ENCODE measurements at regions not wholly inside any gene's neighbourhood (a gene's known extent, or its start where the extent isn't known, plus 50 kb on each side); places are given as distances from the start of the nearest gene placed in this dataset.
A peak's percentile ranks its signal among the peaks of the same experiment; 100 is the strongest.

GRCh38 chr7:24341691-24342413 lies 57.9 kb downstream of the NPY start:
- no peak for TF ChIP-seq CTCF (IDR thresholded peaks at IDR 0.05; ENCODE audit: unreplicated experiment)
- ChIA-PET CTCF (interaction anchor here (0.8 to 1.4 kb wide), 2 partner anchors 39 to 478 kb away, joined by 3 read pairs; no protein-coding TSS in a partner anchor), POLR2A (no interaction called here)
- Mint-ChIP-seq H3K9me3 (ENCODE audit: unreplicated experiment) (no peaks in the 10 kb centered on the region), H3K27me3 (ENCODE audit: insufficient read depth, unreplicated experiment) (no peaks in the 10 kb centered on the region), H3K4me1 (ENCODE audit: insufficient read depth, unreplicated experiment) (no peaks in the 10 kb centered on the region), H3K4me3 (ENCODE audit: unreplicated experiment) (no peak overlapping the region), H3K27ac (ENCODE audit: low read depth, unreplicated experiment) (no peak overlapping the region), H3K36me3 (ENCODE audit: insufficient read depth, unreplicated experiment) (no peaks in the 10 kb centered on the region)
- peak; percentile 41 for DNase-seq (ENCODE audit: unreplicated experiment)
- intact Hi-C loops (cut with micrococcal nuclease), result no loop called here
- no TSS peak for BruUV-seq (replicated peaks)

GRCh38 chr7:24343614-24344013 lies 59.6 kb downstream of the NPY start:
- no TSS peak for BruUV-seq (replicated peaks)

GRCh38 chr7:24346129-24346528 lies 62.1 kb downstream of the NPY start:
- BruUV-seq (replicated peaks), result no TSS peak
- POLR2A ChIA-PET, result interaction anchor here (0.7 to 1.1 kb wide), 3 partner anchors 15 to 27 kb away, joined by 4 to 5 read pairs (median 4); no protein-coding TSS in a partner anchor

More at GRCh38 chr7:24343614-24344013, 59.6 kb downstream of the NPY start:
- intact Hi-C loops (cut with micrococcal nuclease), result no loop called here
- no peaks in the 10 kb centered on the region for H3K27me3 Mint-ChIP-seq (ENCODE audit: insufficient read depth, unreplicated experiment)
- TF ChIP-seq CTCF (IDR thresholded peaks at IDR 0.05; ENCODE audit: unreplicated experiment), result no peak
- no peaks in the 10 kb centered on the region for H3K36me3 Mint-ChIP-seq (ENCODE audit: insufficient read depth, unreplicated experiment)
- ChIA-PET CTCF (no interaction called here), POLR2A (no interaction called here)
- H3K4me1 Mint-ChIP-seq (ENCODE audit: insufficient read depth, unreplicated experiment), result no peaks in the 10 kb centered on the region
- H3K4me3 Mint-ChIP-seq (ENCODE audit: unreplicated experiment), result no peak overlapping the region
- no peak for DNase-seq (ENCODE audit: unreplicated experiment)
- no peaks in the 10 kb centered on the region for H3K9me3 Mint-ChIP-seq (ENCODE audit: unreplicated experiment)
- no peak overlapping the region for H3K27ac Mint-ChIP-seq (ENCODE audit: low read depth, unreplicated experiment)

More at GRCh38 chr7:24346129-24346528, 62.1 kb downstream of the NPY start:
- CTCF ChIA-PET, result interaction anchor here (0.7 to 1.1 kb wide), 3 partner anchors 28 to 112 kb away, joined by 3 to 5 read pairs (median 3); no protein-coding TSS in a partner anchor
- Mint-ChIP-seq H3K36me3 (ENCODE audit: insufficient read depth, unreplicated experiment) (no peaks in the 10 kb centered on the region), H3K9me3 (ENCODE audit: unreplicated experiment) (no peaks in the 10 kb centered on the region), H3K4me3 (ENCODE audit: unreplicated experiment) (no peak overlapping the region), H3K27me3 (ENCODE audit: insufficient read depth, unreplicated experiment) (no peaks in the 10 kb centered on the region), H3K4me1 (ENCODE audit: insufficient read depth, unreplicated experiment) (no peaks in the 10 kb centered on the region), H3K27ac (ENCODE audit: low read depth, unreplicated experiment) (no peak overlapping the region)
- intact Hi-C loops (cut with micrococcal nuclease), result no loop called here
- TF ChIP-seq CTCF (IDR thresholded peaks at IDR 0.05; ENCODE audit: unreplicated experiment), result no peak
- DNase-seq (ENCODE audit: unreplicated experiment), result no peak

Data from MCF 10A (cell line).